ENCODE measurements at regions not wholly inside any gene's neighbourhood (a gene's known extent, or its start where the extent isn't known, plus 50 kb on each side); places are given as distances from the start of the nearest gene placed in this dataset.

GRCh38 chr5:68973696-68974095 is 120.1 kb upstream of the SLC30A5 start:
- Histone ChIP-seq H3K27me3 (replicated peaks in 1 of 7) (peaks cover 0 to 22% (median 0%) of the 10 kb centered on the region in 7 donors), H3K4me3 (no peak overlapping the region), H3K9me3 (peaks cover 5 to 32% (median 20%) of the 10 kb centered on the region in 8 donors), H3K27ac (no peak overlapping the region), H3K4me1 (no peaks in the 10 kb centered on the region), H3K36me3 (no peaks in the 10 kb centered on the region)
- TF ChIP-seq, protein P1, sequence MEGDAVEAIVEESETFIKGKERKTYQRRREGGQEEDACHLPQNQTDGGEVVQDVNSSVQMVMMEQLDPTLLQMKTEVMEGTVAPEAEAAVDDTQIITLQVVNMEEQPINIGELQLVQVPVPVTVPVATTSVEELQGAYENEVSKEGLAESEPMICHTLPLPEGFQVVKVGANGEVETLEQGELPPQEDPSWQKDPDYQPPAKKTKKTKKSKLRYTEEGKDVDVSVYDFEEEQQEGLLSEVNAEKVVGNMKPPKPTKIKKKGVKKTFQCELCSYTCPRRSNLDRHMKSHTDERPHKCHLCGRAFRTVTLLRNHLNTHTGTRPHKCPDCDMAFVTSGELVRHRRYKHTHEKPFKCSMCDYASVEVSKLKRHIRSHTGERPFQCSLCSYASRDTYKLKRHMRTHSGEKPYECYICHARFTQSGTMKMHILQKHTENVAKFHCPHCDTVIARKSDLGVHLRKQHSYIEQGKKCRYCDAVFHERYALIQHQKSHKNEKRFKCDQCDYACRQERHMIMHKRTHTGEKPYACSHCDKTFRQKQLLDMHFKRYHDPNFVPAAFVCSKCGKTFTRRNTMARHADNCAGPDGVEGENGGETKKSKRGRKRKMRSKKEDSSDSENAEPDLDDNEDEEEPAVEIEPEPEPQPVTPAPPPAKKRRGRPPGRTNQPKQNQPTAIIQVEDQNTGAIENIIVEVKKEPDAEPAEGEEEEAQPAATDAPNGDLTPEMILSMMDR (IDR thresholded peaks at IDR 0.05 in 8 of 11, conservative IDR thresholded peaks at IDR 0.05 in 3 of 11): no peak
- TF ChIP-seq POLR2A (IDR thresholded peaks at IDR 0.05) (no peak), POLR2AphosphoS5 (IDR thresholded peaks at IDR 0.05) (no peak)
- WGBS, 5 donors: 89 to 93% (median 92%) methylated on average over 5 of the region's 5 CpGs
- no peak for DNase-seq
- intact Hi-C loops (cut with DNase I; ENCODE audit: low total_unique reads): no loop called here

GRCh38 chr5:68983043-68983442 is 110.8 kb upstream of the SLC30A5 start:
- no peaks in the 10 kb centered on the region for H3K36me3 ChIP-seq
- WGBS, 5 donors: 78 to 93% (median 84%) methylated on average over 2 of the region's 2 CpGs
- intact Hi-C loops (cut with DNase I; ENCODE audit: low total_unique reads): no loop called here

DNA sequence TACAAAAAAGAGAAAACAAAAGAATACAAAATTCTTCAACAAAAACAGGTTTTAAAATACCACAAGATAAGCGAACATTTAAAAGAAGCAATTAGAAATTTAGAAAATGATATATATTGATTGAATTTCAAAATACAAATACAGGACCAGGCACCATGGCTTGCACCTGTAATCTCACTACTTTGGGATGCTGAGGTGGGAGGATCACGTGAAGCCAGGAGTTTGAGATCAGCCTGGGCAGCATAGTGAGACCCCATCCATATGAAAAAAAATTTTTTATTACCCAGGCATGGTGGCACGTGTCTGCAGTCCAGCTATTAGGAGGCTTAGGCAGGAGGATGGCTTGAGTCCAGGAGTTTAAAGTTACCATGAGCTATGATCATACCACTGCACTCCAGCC is 109.9 kb upstream of the SLC30A5 start:
- Histone ChIP-seq H3K36me3 (no peaks in the 10 kb centered on the region), H3K4me1 (no peaks in the 10 kb centered on the region), H3K27ac (no peak overlapping the region), H3K9me3 (peaks cover 0 to 5% (median 0%) of the 10 kb centered on the region in 8 donors), H3K27me3 (replicated peaks in 1 of 7) (no peaks in the 10 kb centered on the region), H3K4me3 (no peak overlapping the region)
- intact Hi-C loops (cut with DNase I; ENCODE audit: low total_unique reads): no loop called here
- WGBS, 5 donors: 79 to 91% (median 89%) methylated on average over 3 of the region's 3 CpGs
- no peak for DNase-seq
- TF ChIP-seq, protein P1 (IDR thresholded peaks at IDR 0.05 in 8 of 11, conservative IDR thresholded peaks at IDR 0.05 in 3 of 11): no peak
- TF ChIP-seq POLR2AphosphoS5 (IDR thresholded peaks at IDR 0.05) (no peak), POLR2A (IDR thresholded peaks at IDR 0.05) (no peak)

More at GRCh38 chr5:68983043-68983442, 110.8 kb upstream of the SLC30A5 start:
- TF ChIP-seq POLR2AphosphoS5 (IDR thresholded peaks at IDR 0.05): no peak
- peaks cover 0 to 5% (median 0%) of the 10 kb centered on the region in 8 donors for H3K9me3 ChIP-seq
- no peak for DNase-seq
- no peaks in the 10 kb centered on the region for H3K27me3 ChIP-seq (replicated peaks in 1 of 7)
- no peak overlapping the region for H3K27ac ChIP-seq
- no peaks in the 10 kb centered on the region for H3K4me1 ChIP-seq
- H3K4me3 ChIP-seq: no peak overlapping the region

DNA sequence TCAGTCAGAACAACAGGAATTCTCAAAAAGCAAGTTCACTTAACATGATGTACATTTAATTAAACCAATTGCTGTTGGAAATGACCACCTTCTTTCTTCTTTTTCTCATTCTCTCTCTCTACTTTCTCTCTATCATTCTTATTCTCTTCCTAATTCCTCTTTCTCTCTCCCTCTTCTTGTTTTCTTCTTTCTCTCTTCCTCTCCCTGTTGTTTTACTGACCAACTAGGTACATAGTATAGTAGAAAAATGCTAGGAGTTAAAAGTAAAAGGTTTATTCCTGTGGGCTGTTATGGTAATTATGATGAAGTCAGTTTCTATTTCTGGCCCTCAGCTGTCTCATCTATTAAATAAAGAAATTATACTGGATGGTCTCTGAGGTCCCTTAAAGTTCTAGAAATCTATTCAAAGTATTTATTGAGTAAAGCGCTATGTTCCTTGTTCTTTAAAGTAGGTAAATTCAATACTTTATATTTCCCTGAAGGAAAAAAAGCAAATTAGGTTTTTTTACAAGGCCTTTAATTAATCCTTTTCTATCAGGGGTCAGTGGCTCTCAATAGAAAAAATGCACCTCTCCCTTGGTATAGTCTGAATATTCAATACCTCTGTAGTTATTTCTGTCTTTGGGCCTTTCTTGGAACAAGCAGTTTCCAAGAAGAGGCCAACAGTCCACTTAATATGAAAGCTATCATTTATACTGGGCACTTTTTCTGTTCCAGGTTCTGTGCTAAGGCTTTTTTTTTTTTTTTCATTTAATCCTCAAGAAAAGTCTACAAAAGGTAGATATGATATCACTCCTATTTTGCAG is 102.3 kb upstream of the SLC30A5 start:
- Histone ChIP-seq H3K4me3 (no peak overlapping the region), H3K36me3 (no peaks in the 10 kb centered on the region), H3K4me1 (no peaks in the 10 kb centered on the region), H3K27me3 (replicated peaks in 1 of 7) (no peaks in the 10 kb centered on the region), H3K27ac (no peak overlapping the region), H3K9me3 (no peaks in the 10 kb centered on the region)
- 93 to 100% (median 98%) methylated on average over 1 of the region's 1 CpG for WGBS, 5 donors
- TF ChIP-seq POLR2A (IDR thresholded peaks at IDR 0.05): no peak
- no peak for TF ChIP-seq POLR2AphosphoS5 (IDR thresholded peaks at IDR 0.05)
- TF ChIP-seq, protein P1 (IDR thresholded peaks at IDR 0.05 in 8 of 11, conservative IDR thresholded peaks at IDR 0.05 in 3 of 11): no peak
- no peak for DNase-seq
- intact Hi-C loops (cut with DNase I; ENCODE audit: low total_unique reads): no loop called here
